Endothelial cell of umbilical vein (primary cell): ENCODE measurements at regions not wholly inside any gene's neighbourhood (a gene's known extent, or its start where the extent isn't known, plus 50 kb on each side); places are given as distances from the start of the nearest gene placed in this dataset.

Experiments used
- BruUV-seq: library from RNA; stranded (reverse); fragments of 400-500 nt; replicated peaks from 2 replicates; lab custom pipeline; 2021; lab: Mats Ljungman, UMichigan
- CTCF ChIA-PET: fragments of 300-600, 350-600 bp; sonication (Branson Sonifier 250); formaldehyde crosslinking; loops from one replicate; lab custom pipeline; 2021; ENCODE audit warnings: antibody characterized with exemption, inconsistent platforms; lab: Charles Lee
- POLR2A ChIA-PET: fragments of 300-600, 350-600 bp; sonication (Branson Sonifier 250); formaldehyde crosslinking; loops from one replicate; lab custom pipeline; 2021; ENCODE audit warnings: antibody characterized with exemption, inconsistent platforms; lab: Charles Lee
- DNase-seq: peaks from one replicate; pipeline ENCODE4 v3.0.0-alpha.2; 2011; ENCODE audit warnings: low read depth, low spot score
- FAIRE-seq: peaks from 2 replicates; lab custom pipeline; 2011; peaks lifted over from hg19 to GRCh38; lab: Jason Lieb, UNC
- H2AFZ ChIP-seq: 2 replicates; pipeline ENCODE4 v1.6.0; 2012; ENCODE audit warnings: low read depth, low read length, control low read depth, inconsistent platforms
- H3K27ac ChIP-seq: 2 replicates; pipeline ENCODE4 v1.5.1; 2011; ENCODE audit warnings: low read depth, mild to moderate bottlenecking, control low read depth, low read length, moderate library complexity; ENCODE audit not compliant: insufficient read depth
- H3K27me3 ChIP-seq, 2 experiments: 2 replicates each; pipeline versions ENCODE4 v1.6.0 to v1.6.1; 2011; ENCODE audit warnings: low read length in 2 of 2, mixed read lengths in 1 of 2; ENCODE audit not compliant: control insufficient read depth in 2 of 2, insufficient read depth in 2 of 2
- H3K36me3 ChIP-seq, 2 experiments: 2 replicates in 1 of 2; 3 replicates in 1 of 2; pipeline ENCODE4 v1.5.1; 2011; ENCODE audit warnings: low read length in 2 of 2, mild to moderate bottlenecking in 1 of 2, moderate library complexity in 1 of 2; ENCODE audit not compliant: control insufficient read depth in 2 of 2, insufficient read depth in 2 of 2; ENCODE audit errors: extremely low read depth in 1 of 2
- H3K4me1 ChIP-seq: 3 replicates; pipeline ENCODE4 v1.5.1; 2011; ENCODE audit warnings: mild to moderate bottlenecking, low read length; ENCODE audit not compliant: control insufficient read depth, insufficient read depth; ENCODE audit errors: extremely low read depth
- H3K4me2 ChIP-seq: 2 replicates; pipeline ENCODE4 v1.6.1; 2011; ENCODE audit warnings: low read length, control low read depth, mixed read lengths; ENCODE audit not compliant: insufficient read depth
- H3K4me3 ChIP-seq, 3 experiments: fragments of 200-600 bp in 1 of 3; sonication (generic), shearing (Covaris generic) in 1 of 3; replicated peaks in 1 of 3; 2 replicates each; pipeline ENCODE4 v1.5.1; 2011 to 2016; ENCODE audit warnings: control low read depth in 3 of 3, low read length in 3 of 3, mild to moderate bottlenecking in 2 of 3, inconsistent platforms in 1 of 3, low read depth in 1 of 3, moderate library complexity in 1 of 3; ENCODE audit not compliant: insufficient read depth in 1 of 3
- H3K79me2 ChIP-seq: 2 replicates; pipeline ENCODE4 v1.6.0; 2012; ENCODE audit warnings: low read length, inconsistent platforms; ENCODE audit not compliant: control insufficient read depth, insufficient read depth
- H3K9ac ChIP-seq: replicated peaks from 2 replicates; pipeline ENCODE3; 2011; ENCODE audit warnings: low read length, control low read depth; ENCODE audit not compliant: insufficient read depth; ENCODE audit errors: extremely low read depth
- H3K9me1 ChIP-seq: replicated peaks from 3 replicates; pipeline ENCODE4 v1.6.0; 2011; ENCODE audit warnings: mild to moderate bottlenecking, low read length; ENCODE audit not compliant: control insufficient read depth, insufficient read depth; ENCODE audit errors: extremely low read depth
- H3K9me3 ChIP-seq: replicated peaks from 2 replicates; pipeline ENCODE4 v1.5.1; 2012; ENCODE audit warnings: low read length, inconsistent platforms; ENCODE audit not compliant: control insufficient read depth, insufficient read depth
- H4K20me1 ChIP-seq: replicated peaks from 2 replicates; pipeline ENCODE3; 2011; ENCODE audit warnings: mild to moderate bottlenecking, low read length; ENCODE audit not compliant: control insufficient read depth, insufficient read depth; ENCODE audit errors: extremely low read depth
- CTCF ChIP-seq, 2 donors: IDR thresholded peaks; 1 replicate in 1 of 2; 2 replicates in 1 of 2; pipeline ENCODE4 v1.5.1; 2011; ENCODE audit warnings: low read length in 2 of 2, mild to moderate bottlenecking in 2 of 2, moderate library complexity in 2 of 2, control low read depth in 1 of 2, inconsistent platforms in 1 of 2, low read depth in 1 of 2; ENCODE audit not compliant: insufficient read depth in 1 of 2; ENCODE audit errors: extremely low read depth in 1 of 2
- EZH2 ChIP-seq: IDR thresholded peaks from 2 replicates; pipeline ENCODE4 v1.6.1; 2012; ENCODE audit warnings: borderline replicate concordance, low read depth, mild to moderate bottlenecking, moderate library complexity, low read length, inconsistent platforms; ENCODE audit not compliant: severe bottlenecking
- FOS ChIP-seq: IDR thresholded peaks from 2 replicates; pipeline ENCODE4 v1.6.1; 2011; ENCODE audit warnings: mild to moderate bottlenecking, low read length, moderate library complexity, borderline replicate concordance; ENCODE audit not compliant: insufficient read depth
- GATA2 ChIP-seq: IDR thresholded peaks from 2 replicates; pipeline ENCODE4 v1.7.0; 2011; ENCODE audit warnings: low read depth, mild to moderate bottlenecking, moderate library complexity, mixed read lengths, low read length; ENCODE audit not compliant: insufficient read length, insufficient read depth
- JUN ChIP-seq: IDR thresholded peaks from 2 replicates; pipeline ENCODE4 v1.6.1; 2011; ENCODE audit warnings: borderline replicate concordance, low read depth; ENCODE audit not compliant: insufficient read length, insufficient read depth
- MAX ChIP-seq: IDR thresholded peaks from 2 replicates; pipeline ENCODE4 v1.6.1; 2011; ENCODE audit not compliant: insufficient read depth, insufficient read length
- MYC ChIP-seq: IDR thresholded peaks from one replicate; pipeline ENCODE4 v1.6.1; 2011; ENCODE audit warnings: mild to moderate bottlenecking, low read depth, low read length
- POLR2A ChIP-seq: IDR thresholded peaks from 2 replicates; pipeline ENCODE4 v1.6.1; 2012; ENCODE audit warnings: low read depth, mild to moderate bottlenecking, control low read depth, low read length
- POLR2AphosphoS5 ChIP-seq: IDR thresholded peaks from 2 replicates; pipeline ENCODE4 v1.6.1; 2012; ENCODE audit warnings: low read depth, mild to moderate bottlenecking, control low read depth, low read length, moderate library complexity; ENCODE audit not compliant: insufficient read depth
- dilution Hi-C: fragments of 300-500 bp; cut with MboI; formaldehyde crosslinking; loops from one replicate; pipeline ENCODE4 v1.15.0; 2019; ENCODE audit warnings: low sequenced_read_pairs; ENCODE audit not compliant: extremely low pct_ligation_motif_present
- intact Hi-C: fragments of 100-400 bp; cut with micrococcal nuclease; formaldehyde crosslinking; loops from one replicate; pipeline ENCODE4 v1.10.0; 2022

GRCh38 chr12:131349397-131350127 lies 361.3 kb upstream of the SFSWAP start:
- intact Hi-C loops: no loop called here
- no peak overlapping the region for H3K4me3 ChIP-seq
- BruUV-seq: no TSS peak
- H3K36me3 ChIP-seq: no peaks in the 10 kb centered on the region
- no peaks in the 10 kb centered on the region for H3K27me3 ChIP-seq
- H3K4me2 ChIP-seq: no peak overlapping the region
- no peaks in the 10 kb centered on the region for H4K20me1 ChIP-seq
- dilution Hi-C loops: no loop called here
- H3K27ac ChIP-seq: no peak overlapping the region
- H3K4me1 ChIP-seq: no peaks in the 10 kb centered on the region
- no peaks in the 10 kb centered on the region for H3K9me1 ChIP-seq
- no peak overlapping the region for H2AFZ ChIP-seq
- TF ChIP-seq MAX (no peak), POLR2AphosphoS5 (no peak), POLR2A (no peak), EZH2 (no peak), MYC (no peak), GATA2 (no peak), CTCF (IDR thresholded peaks at IDR 0.05; ENCODE audit: extremely low read depth in 1 of 2, insufficient read depth in 1 of 2, low read depth in 1 of 2, low read length in 2 of 2) (no peak), JUN (no peak), FOS (no peak)
- ChIA-PET CTCF (no interaction called here), POLR2A (no interaction called here)
- H3K9me3 ChIP-seq: peaks cover 5% of the 10 kb centered on the region
- no peaks in the 10 kb centered on the region for H3K79me2 ChIP-seq
- no peak for DNase-seq
- no peak for FAIRE-seq
- H3K9ac ChIP-seq: no peak overlapping the region
